ENCODE measurements at regions not wholly inside any gene's neighbourhood (a gene's known extent, or its start where the extent isn't known, plus 50 kb on each side); places are given as distances from the start of the nearest gene placed in this dataset.

DNA sequence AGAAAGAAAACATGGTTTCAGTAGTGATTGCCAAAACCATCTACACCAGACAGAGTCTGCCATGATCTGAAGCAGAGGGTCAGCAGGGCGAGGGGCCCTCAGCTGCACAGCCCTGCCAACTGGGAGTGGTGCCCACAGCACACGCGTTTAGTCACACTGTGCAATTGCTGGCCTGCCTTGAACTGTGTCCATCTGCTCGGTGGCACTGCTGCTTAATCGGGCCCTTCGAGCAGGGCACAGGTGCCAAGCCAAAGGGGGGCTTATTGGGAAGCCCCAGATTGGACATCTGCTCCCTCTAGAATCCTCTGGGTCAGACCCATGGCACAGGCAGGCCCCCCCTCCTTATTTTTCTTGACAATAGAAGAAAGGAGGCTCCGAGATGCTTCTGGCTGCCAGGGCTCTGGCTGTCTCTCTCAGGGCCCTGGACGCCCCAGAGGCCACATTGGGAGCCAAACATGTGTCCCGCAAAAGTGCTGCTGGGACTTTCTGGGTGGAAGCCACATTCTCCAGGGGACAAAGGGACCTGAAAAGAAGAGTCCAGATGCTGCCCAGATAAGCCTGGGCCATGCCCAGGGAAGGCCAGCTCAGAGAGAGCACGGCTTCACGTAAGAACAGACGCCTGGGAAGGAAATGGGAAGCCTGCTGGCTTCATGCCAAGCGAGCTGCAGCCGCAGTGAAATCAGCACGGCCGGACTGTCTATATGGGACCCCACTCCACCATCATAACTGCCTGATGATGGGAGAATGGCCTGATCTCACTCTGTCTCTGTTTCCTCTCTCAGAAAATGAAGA, 349.2 kb downstream of the GADD45G start:
- no peaks in the 10 kb centered on the region; the same call in 1 of the 2 replicates for H3K36me3 ChIP-seq (ENCODE audit: control insufficient read depth, insufficient read depth, low read length)
- whole genome bisulfite sequencing (ENCODE audit: insufficient coverage, insufficient read length) = no CpG with 5 or more reads among the region's 16 CpGs
- H3K4me3 ChIP-seq (ENCODE audit: low read length) = no peak overlapping the region
- no peak for DNase-seq (ENCODE audit: low read depth, low spot score)
- peaks cover 2% of the 10 kb centered on the region; the same call in 1 of the 2 replicates for H3K4me1 ChIP-seq (ENCODE audit: control insufficient read depth, insufficient read depth, low read length)
- H3K9me3 ChIP-seq (ENCODE audit: control insufficient read depth, insufficient read depth, low read length) = no peaks in the 10 kb centered on the region
- H3K27ac ChIP-seq (ENCODE audit: low read length) = no peak overlapping the region
- H3K27me3 ChIP-seq (ENCODE audit: control insufficient read depth, insufficient read depth, low read length) = no peaks in the 10 kb centered on the region

DNA sequence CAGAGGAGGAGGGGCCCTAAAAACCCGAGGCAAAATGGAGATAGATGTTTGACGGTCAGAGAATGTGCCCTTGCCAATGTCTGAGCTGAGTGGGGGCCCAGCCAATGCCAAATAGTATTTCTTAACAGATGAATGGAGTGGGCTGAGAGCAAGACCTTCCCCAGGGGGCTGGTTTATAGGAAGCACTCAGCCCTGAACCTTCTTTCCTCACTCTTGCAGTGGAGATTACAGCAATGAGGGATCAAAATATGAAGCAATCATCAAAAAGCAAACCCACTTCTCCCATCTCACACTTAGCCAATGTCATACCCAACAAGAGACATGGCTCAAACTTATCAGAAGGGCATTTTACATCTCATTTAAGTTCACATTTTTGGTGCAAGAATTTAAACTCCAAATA, 350.3 kb downstream of the GADD45G start:
- no CpG with 5 or more reads among the region's 2 CpGs for WGBS (ENCODE audit: insufficient coverage, insufficient read length)
- no peak for DNase-seq (ENCODE audit: low read depth, low spot score)
- Histone ChIP-seq H3K4me1 (ENCODE audit: control insufficient read depth, insufficient read depth, low read length) (no peaks in the 10 kb centered on the region), H3K27ac (ENCODE audit: low read length) (no peak overlapping the region), H3K27me3 (ENCODE audit: control insufficient read depth, insufficient read depth, low read length) (no peaks in the 10 kb centered on the region), H3K36me3 (ENCODE audit: control insufficient read depth, insufficient read depth, low read length) (no peaks in the 10 kb centered on the region; the same call in 1 of the 2 replicates), H3K9me3 (ENCODE audit: control insufficient read depth, insufficient read depth, low read length) (no peaks in the 10 kb centered on the region), H3K4me3 (ENCODE audit: low read length) (no peak overlapping the region)

DNA sequence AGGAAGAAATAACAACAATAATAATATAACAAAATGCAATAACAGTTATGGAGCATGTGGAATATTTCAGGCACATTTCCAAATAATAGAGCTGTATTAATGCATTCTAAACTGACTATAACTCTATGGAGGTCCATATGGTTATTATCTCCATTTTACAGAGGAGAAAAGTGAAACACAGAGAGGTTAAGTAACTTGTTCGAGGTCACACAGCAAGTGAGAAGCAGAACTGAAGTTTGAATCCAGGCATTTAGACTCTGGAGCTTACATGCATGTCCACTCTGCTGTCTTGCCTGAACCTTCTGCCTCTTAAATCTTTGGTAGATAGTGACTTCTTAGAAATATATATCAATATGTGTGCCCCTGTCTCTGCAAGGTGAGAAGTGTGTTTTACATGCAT, 350.8 kb downstream of the GADD45G start:
- Histone ChIP-seq H3K4me3 (ENCODE audit: low read length) (no peak overlapping the region), H3K9me3 (ENCODE audit: control insufficient read depth, insufficient read depth, low read length) (no peaks in the 10 kb centered on the region), H3K4me1 (ENCODE audit: control insufficient read depth, insufficient read depth, low read length) (no peaks in the 10 kb centered on the region), H3K27me3 (ENCODE audit: control insufficient read depth, insufficient read depth, low read length) (no peaks in the 10 kb centered on the region), H3K27ac (ENCODE audit: low read length) (no peak overlapping the region), H3K36me3 (ENCODE audit: control insufficient read depth, insufficient read depth, low read length) (no peaks in the 10 kb centered on the region; the same call in 1 of the 2 replicates)
- DNase-seq (ENCODE audit: low read depth, low spot score) = no peak
- no CpG with 5 or more reads among the region's 1 CpG for WGBS (ENCODE audit: insufficient coverage, insufficient read length)

DNA sequence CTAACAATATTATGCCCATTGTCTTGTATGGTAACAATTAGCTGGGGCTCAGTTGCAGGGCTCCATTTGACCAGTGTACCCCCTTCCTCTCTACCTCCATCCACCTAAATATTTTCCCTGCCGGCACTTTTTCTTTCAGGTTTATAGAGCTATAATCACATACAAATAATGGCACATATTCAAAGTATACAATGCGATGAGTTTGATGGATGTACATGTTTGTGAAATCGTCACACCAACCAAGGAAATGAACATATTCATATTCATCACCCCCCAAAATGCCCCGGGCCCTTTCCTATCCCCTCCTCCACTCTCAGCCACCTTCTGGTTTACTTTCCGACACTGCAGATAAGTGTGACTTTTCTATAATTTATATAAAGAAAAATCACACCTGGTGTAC, 351.5 kb downstream of the GADD45G start:
- no peak for DNase-seq (ENCODE audit: low read depth, low spot score)
- Histone ChIP-seq H3K36me3 (ENCODE audit: control insufficient read depth, insufficient read depth, low read length) (no peaks in the 10 kb centered on the region; the same call in 1 of the 2 replicates), H3K9me3 (ENCODE audit: control insufficient read depth, insufficient read depth, low read length) (no peaks in the 10 kb centered on the region), H3K4me1 (ENCODE audit: control insufficient read depth, insufficient read depth, low read length) (no peaks in the 10 kb centered on the region), H3K27me3 (ENCODE audit: control insufficient read depth, insufficient read depth, low read length) (no peaks in the 10 kb centered on the region), H3K27ac (ENCODE audit: low read length) (no peak overlapping the region), H3K4me3 (ENCODE audit: low read length) (no peak overlapping the region)
- WGBS (ENCODE audit: insufficient coverage, insufficient read length) = no CpG with 5 or more reads among the region's 5 CpGs

DNA sequence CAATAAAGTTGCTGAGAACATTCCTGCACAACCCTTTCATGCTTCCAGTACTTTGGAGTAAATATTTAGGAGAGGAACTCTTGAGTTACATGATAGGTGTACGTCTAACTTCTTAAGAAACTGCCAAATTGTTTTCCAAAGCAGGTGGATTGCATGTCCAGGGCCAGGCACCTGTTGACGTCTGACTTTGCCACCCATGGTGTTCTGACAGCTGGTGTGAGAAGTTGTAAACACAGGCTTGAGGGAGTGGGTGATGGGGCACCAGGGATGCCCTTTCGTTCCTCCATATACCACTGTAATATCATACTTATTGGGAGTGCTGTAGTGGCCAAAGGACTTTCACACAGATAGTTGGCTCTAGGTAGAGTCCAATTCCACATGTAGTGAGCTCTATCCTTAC, 352.1 kb downstream of the GADD45G start:
- no peaks in the 10 kb centered on the region for H3K4me1 ChIP-seq (ENCODE audit: control insufficient read depth, insufficient read depth, low read length)
- H3K27ac ChIP-seq (ENCODE audit: low read length) = no peak overlapping the region
- WGBS (ENCODE audit: insufficient coverage, insufficient read length) = no CpG with 5 or more reads among the region's 3 CpGs
- no peak for DNase-seq (ENCODE audit: low read depth, low spot score)
- H3K9me3 ChIP-seq (ENCODE audit: control insufficient read depth, insufficient read depth, low read length) = no peaks in the 10 kb centered on the region
- no peaks in the 10 kb centered on the region for H3K27me3 ChIP-seq (ENCODE audit: control insufficient read depth, insufficient read depth, low read length)
- H3K4me3 ChIP-seq (ENCODE audit: low read length) = no peak overlapping the region
- H3K36me3 ChIP-seq (ENCODE audit: control insufficient read depth, insufficient read depth, low read length) = no peaks in the 10 kb centered on the region; the same call in 1 of the 2 replicates

DNA sequence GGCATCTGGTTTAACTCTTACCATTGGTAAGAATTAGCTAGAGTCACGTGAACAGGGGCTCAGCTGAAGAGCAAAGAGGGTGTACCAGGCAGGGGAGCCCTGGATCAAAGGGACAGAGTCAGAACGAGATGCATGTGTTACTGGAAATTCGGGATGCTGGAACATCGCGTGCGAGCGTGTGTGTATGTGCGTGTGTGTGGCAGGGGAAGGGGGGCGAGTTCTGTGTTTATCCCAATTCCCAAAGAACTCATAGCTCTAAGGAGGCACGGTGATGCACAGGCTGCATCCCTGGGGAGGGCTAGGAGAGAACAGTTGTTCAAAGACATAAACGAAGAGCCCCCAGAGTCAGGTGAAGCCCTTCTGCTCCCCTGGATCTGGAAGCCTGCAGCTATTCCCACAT, 353.3 kb downstream of the GADD45G start:
- no peak overlapping the region for H3K27ac ChIP-seq (ENCODE audit: low read length)
- no CpG with 5 or more reads among the region's 11 CpGs for WGBS (ENCODE audit: insufficient coverage, insufficient read length)
- no peak for DNase-seq (ENCODE audit: low read depth, low spot score)
- no peaks in the 10 kb centered on the region for H3K27me3 ChIP-seq (ENCODE audit: control insufficient read depth, insufficient read depth, low read length)
- H3K9me3 ChIP-seq (ENCODE audit: control insufficient read depth, insufficient read depth, low read length) = no peaks in the 10 kb centered on the region
- H3K4me3 ChIP-seq (ENCODE audit: low read length) = no peak overlapping the region; the same call in 1 of the 2 replicates
- no peaks in the 10 kb centered on the region for H3K4me1 ChIP-seq (ENCODE audit: control insufficient read depth, insufficient read depth, low read length)
- no peaks in the 10 kb centered on the region; the same call in 1 of the 2 replicates for H3K36me3 ChIP-seq (ENCODE audit: control insufficient read depth, insufficient read depth, low read length)

DNA sequence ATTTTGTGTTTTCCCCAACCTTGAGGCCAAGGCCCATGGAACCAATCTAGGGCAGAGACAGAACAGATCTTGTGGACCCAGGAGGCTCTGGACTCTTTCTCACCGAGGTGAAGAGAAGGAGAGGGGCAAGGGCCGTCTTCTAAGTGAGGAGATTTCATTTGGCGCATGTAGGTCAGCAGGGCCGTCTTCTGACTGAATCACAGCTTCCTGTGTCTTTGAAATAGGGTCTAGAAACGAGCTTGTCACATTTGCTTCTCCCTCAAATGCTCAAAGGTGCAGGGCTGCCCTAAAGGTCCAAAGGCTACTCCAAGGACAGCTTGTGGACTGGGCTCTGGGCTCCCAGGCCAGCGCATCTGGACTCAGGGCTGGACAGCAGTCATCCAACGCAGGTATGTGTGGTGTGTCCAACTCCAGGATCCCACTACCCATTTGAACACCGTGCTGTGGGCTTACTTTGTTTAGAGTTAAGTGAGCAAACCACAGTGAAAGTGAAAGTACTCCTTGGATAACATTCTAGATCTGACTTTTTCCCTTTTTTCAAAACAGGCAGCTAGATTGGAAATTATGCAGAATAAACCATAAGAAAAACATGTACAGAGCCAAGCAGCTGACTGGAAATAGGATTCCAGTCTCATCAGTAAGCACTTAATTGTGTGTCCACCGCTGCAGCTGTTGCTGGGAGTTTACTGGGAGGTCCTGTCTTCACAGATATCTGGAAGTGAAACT, 357.0 kb downstream of the GADD45G start:
- H3K36me3 ChIP-seq (ENCODE audit: control insufficient read depth, insufficient read depth, low read length) = no peaks in the 10 kb centered on the region
- H3K4me3 ChIP-seq (ENCODE audit: low read length) = no peak overlapping the region
- no peaks in the 10 kb centered on the region for H3K4me1 ChIP-seq (ENCODE audit: control insufficient read depth, insufficient read depth, low read length)
- H3K27me3 ChIP-seq (ENCODE audit: control insufficient read depth, insufficient read depth, low read length) = no peaks in the 10 kb centered on the region
- H3K9me3 ChIP-seq (ENCODE audit: control insufficient read depth, insufficient read depth, low read length) = no peaks in the 10 kb centered on the region
- no peak for DNase-seq (ENCODE audit: low read depth, low spot score)
- WGBS (ENCODE audit: insufficient coverage, insufficient read length) = no CpG with 5 or more reads among the region's 9 CpGs
- no peak overlapping the region for H3K27ac ChIP-seq (ENCODE audit: low read length)

DNA sequence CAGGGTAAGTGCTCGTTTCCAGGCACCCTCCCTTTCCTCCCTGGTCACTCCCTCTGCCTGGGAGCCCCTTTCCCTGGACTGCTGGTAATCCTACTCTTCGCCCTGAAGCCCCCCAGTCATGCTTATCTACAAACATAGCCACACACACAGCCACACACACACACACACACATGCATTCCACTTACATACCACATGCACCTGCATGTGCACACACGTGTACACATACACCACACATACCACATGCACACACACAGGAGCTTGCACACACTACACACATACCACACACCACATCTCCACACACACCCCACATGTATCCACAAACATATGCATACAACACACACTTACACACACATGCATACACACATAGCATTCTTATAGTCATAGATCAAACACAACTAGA, 358.5 kb downstream of the GADD45G start:
- no peak for DNase-seq (ENCODE audit: low read depth, low spot score)
- Histone ChIP-seq H3K4me3 (ENCODE audit: low read length) (no peak overlapping the region), H3K4me1 (ENCODE audit: control insufficient read depth, insufficient read depth, low read length) (no peaks in the 10 kb centered on the region), H3K27me3 (ENCODE audit: control insufficient read depth, insufficient read depth, low read length) (no peaks in the 10 kb centered on the region), H3K27ac (ENCODE audit: low read length) (no peak overlapping the region), H3K9me3 (ENCODE audit: control insufficient read depth, insufficient read depth, low read length) (no peaks in the 10 kb centered on the region), H3K36me3 (ENCODE audit: control insufficient read depth, insufficient read depth, low read length) (no peaks in the 10 kb centered on the region)
- WGBS (ENCODE audit: insufficient coverage, insufficient read length) = no CpG with 5 or more reads among the region's 3 CpGs

DNA sequence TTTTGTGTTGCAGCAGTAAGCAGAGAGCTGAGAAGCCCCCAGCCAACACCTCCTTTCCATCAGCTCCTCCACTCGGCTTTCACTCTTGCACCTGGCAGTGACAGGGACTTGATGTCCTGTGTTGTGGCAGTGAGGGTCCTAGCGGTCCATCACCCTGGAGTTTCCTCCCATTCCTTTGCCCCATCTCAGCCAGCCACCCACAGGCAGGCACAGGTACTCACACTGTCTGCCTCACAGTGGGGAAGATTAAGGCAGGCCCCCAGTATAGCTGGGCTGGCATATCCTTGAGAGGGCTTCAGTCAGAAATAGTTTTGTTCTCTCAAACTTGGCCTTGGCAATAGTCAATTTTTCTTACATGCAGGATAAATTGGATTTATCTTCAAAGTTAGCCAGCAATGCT, 362.7 kb downstream of the GADD45G start:
- no CpG with 5 or more reads among the region's 2 CpGs for WGBS (ENCODE audit: insufficient coverage, insufficient read length)
- no peaks in the 10 kb centered on the region for H3K27me3 ChIP-seq (ENCODE audit: control insufficient read depth, insufficient read depth, low read length)

DNA sequence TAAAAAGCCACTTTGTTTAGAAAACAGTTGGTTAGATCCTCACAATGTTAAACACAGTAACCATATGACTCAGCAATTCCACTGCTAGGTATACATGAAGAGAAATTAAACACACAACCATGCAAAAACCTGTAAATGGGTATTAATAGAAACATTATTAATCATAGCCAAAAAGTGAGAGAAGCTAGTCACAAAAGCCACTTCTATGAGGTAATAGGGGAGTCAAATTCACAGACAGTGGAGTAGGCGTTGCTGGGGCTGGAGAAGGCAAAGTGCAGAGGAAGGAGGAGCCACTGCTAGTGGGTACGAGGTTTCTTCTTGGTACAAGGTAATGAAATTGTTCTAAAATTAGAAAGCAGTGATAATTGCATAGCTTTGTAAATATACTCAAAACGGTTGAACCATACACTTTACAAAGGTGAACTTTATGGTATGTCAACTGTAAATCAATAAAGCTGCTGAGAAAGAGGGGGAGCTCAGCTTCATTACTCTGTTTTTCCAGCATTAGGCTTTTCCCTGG, 364.4 kb downstream of the GADD45G start:
- Histone ChIP-seq H3K36me3 (ENCODE audit: control insufficient read depth, insufficient read depth, low read length) (no peaks in the 10 kb centered on the region), H3K27me3 (ENCODE audit: control insufficient read depth, insufficient read depth, low read length) (no peaks in the 10 kb centered on the region), H3K9me3 (ENCODE audit: control insufficient read depth, insufficient read depth, low read length) (no peaks in the 10 kb centered on the region), H3K27ac (ENCODE audit: low read length) (no peak overlapping the region), H3K4me1 (ENCODE audit: control insufficient read depth, insufficient read depth, low read length) (no peaks in the 10 kb centered on the region), H3K4me3 (ENCODE audit: low read length) (no peak overlapping the region)
- WGBS (ENCODE audit: insufficient coverage, insufficient read length) = no CpG with 5 or more reads among the region's 3 CpGs
- DNase-seq (ENCODE audit: low read depth, low spot score) = no peak

More for the DNA sequence above, 362.7 kb downstream of the GADD45G start:
- Histone ChIP-seq H3K4me3 (ENCODE audit: low read length) (no peak overlapping the region), H3K9me3 (ENCODE audit: control insufficient read depth, insufficient read depth, low read length) (no peaks in the 10 kb centered on the region), H3K27ac (ENCODE audit: low read length) (no peak overlapping the region), H3K36me3 (ENCODE audit: control insufficient read depth, insufficient read depth, low read length) (no peaks in the 10 kb centered on the region), H3K4me1 (ENCODE audit: control insufficient read depth, insufficient read depth, low read length) (no peaks in the 10 kb centered on the region)
- DNase-seq (ENCODE audit: low read depth, low spot score) = no peak
